ENCODE measurements at regions not wholly inside any gene's neighbourhood (a gene's known extent, or its start where the extent isn't known, plus 50 kb on each side); places are given as distances from the start of the nearest gene placed in this dataset.
"Not testable (repeated sequence)": the region's sequence is repeated elsewhere in the genome, so short reads cannot be mapped to it uniquely, and the experiment has no call there.

DNA sequence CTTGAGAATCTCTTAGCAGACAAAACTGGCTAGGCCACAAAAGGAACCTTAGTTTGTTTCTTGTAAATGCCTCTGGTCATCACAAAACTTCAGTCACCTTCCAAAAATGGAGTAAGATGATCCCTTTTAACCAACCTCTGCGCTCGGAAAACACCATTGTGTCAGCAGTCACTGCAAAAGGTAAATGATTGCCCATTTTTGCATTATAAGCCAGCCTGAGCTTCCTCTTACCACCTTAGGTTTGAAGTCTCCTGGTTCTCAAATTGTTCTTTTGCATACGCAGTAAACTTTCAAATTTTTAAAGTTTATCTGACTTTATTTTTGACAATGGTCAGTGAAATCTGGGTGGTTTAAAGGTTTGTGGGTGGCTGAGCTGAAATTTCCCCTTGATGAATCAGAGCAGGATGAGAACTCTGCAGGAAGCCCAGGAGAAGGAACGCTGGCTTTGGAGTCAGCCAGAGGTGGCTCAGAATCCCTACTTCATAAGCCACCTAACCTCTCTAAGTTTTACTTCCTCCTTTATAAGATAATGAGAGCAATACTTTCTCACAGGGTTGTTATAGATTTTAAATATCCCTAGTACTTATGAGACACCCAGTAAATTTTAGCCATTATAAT lies 131.4 kb downstream of the MED10 start:
- no peaks in the 10 kb centered on the region; the same call in 1 of the 2 replicates for H3K27me3 ChIP-seq (replicated peaks; ENCODE audit: control insufficient read depth, insufficient read depth, low read length)
- no peak overlapping the region for H3K4me3 ChIP-seq (replicated peaks; ENCODE audit: low read depth, low read length)
- no peak for TF ChIP-seq CTCF (IDR thresholded peaks at IDR 0.05; ENCODE audit: insufficient read depth, low read length, poor library complexity, severe bottlenecking)
- H3K36me3 ChIP-seq (ENCODE audit: control insufficient read depth, insufficient read depth, low read length): no peaks in the 10 kb centered on the region
- no peak for DNase-seq (ENCODE audit: extremely low read depth, insufficient read length)

DNA sequence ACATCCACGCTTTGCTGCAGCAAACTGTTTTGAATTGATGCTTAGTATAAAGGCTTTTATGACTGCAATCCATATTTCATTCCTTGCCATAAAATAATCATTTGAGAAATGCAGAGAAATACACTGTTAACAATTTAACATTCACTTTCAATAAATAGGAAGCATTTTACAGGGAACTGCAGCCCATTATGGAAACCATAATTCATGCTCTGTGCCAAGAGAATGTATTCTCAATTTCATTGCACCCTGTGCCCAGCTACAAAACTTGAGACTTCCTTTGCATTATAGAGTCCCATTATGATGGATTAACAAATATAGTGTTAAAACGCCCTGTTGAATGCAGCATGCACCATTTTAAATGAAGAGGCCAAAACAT lies 134.0 kb downstream of the MED10 start:
- no peak for TF ChIP-seq CTCF (IDR thresholded peaks at IDR 0.05; ENCODE audit: insufficient read depth, low read length, poor library complexity, severe bottlenecking)
- no peak for DNase-seq (ENCODE audit: extremely low read depth, insufficient read length)
- no peaks in the 10 kb centered on the region for H3K36me3 ChIP-seq (ENCODE audit: control insufficient read depth, insufficient read depth, low read length)
- H3K4me3 ChIP-seq (replicated peaks; ENCODE audit: low read depth, low read length): no peak overlapping the region
- no peaks in the 10 kb centered on the region for H3K27me3 ChIP-seq (replicated peaks; ENCODE audit: control insufficient read depth, insufficient read depth, low read length)

DNA sequence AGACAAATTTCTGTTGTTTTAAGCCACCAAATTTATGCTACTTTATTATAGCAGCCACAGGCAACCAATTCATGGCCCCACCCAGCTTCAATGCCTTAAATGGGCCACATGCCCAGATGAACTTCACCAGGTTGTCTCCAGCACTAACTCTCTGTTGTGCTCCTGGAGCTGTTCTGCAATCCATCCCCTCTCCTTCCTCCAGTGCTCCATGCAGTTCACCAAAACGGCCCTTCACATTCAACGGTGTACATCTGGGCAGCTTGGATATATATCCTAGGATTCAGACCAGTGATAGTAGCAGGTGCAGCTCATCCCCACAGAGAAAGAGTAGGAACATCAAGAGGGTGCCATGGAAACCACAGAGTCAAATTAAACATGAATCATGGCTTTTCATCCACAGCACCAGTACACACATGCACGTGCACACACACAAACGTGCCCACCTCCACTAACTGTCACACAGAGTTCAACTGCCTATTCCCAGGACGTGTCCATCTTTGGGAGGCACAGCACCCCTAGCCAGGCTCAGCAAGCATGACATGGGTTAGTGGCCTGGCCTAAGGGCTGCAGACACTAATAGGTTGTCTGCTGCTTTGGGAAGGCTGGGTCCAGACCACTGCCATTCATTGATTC lies 134.5 kb downstream of the MED10 start:
- Histone ChIP-seq H3K36me3 (ENCODE audit: control insufficient read depth, insufficient read depth, low read length) (no peaks in the 10 kb centered on the region), H3K27me3 (replicated peaks; ENCODE audit: control insufficient read depth, insufficient read depth, low read length) (no peaks in the 10 kb centered on the region), H3K4me3 (replicated peaks; ENCODE audit: low read depth, low read length) (no peak overlapping the region)
- TF ChIP-seq CTCF (IDR thresholded peaks at IDR 0.05; ENCODE audit: insufficient read depth, low read length, poor library complexity, severe bottlenecking): no peak
- no peak for DNase-seq (ENCODE audit: extremely low read depth, insufficient read length)

GRCh38 chr5:6241056-6241455 lies 137.3 kb downstream of the MED10 start:
- DNase-seq (ENCODE audit: extremely low read depth, insufficient read length); H3K36me3 ChIP-seq (ENCODE audit: control insufficient read depth, insufficient read depth, low read length); H3K27me3 ChIP-seq (replicated peaks; ENCODE audit: control insufficient read depth, insufficient read depth, low read length); H3K4me3 ChIP-seq (replicated peaks; ENCODE audit: low read depth, low read length): not testable (repeated sequence)

DNA sequence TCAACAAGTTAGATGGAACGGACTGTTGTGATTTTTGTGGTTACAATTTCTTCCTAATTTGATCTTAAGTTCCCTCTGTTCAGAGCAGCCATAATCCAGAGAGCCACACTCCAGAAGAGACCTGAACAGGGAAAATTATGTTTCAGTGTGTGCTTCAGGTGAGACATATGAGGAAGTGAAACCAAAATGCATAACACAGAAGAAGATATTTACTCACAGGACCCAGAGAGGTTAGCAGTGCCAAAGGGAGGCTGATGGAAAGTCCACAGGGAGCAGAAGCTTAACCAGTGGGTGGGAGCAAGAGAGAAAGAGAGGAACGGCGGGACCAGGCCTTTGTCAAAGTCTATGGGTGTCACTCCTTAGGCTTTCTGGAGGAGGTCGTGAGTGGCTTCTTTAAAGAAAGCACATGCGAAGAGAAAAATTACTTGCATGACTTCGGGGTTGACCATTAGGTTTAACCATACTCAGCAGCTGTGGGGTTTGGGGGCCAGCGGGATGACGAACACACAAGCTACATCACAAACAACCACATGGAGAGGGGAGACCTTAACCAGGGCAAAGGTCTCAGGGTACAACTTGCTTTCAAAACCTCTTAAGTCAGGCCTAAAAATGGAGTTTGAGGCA lies 141.4 kb downstream of the MED10 start:
- H3K36me3 ChIP-seq (ENCODE audit: control insufficient read depth, insufficient read depth, low read length): no peaks in the 10 kb centered on the region
- no peak for DNase-seq (ENCODE audit: extremely low read depth, insufficient read length)
- H3K27me3 ChIP-seq (replicated peaks; ENCODE audit: control insufficient read depth, insufficient read depth, low read length): no peaks in the 10 kb centered on the region
- TF ChIP-seq CTCF (IDR thresholded peaks at IDR 0.05; ENCODE audit: insufficient read depth, low read length, poor library complexity, severe bottlenecking): no peak
- H3K4me3 ChIP-seq (replicated peaks; ENCODE audit: low read depth, low read length): no peak overlapping the region

DNA sequence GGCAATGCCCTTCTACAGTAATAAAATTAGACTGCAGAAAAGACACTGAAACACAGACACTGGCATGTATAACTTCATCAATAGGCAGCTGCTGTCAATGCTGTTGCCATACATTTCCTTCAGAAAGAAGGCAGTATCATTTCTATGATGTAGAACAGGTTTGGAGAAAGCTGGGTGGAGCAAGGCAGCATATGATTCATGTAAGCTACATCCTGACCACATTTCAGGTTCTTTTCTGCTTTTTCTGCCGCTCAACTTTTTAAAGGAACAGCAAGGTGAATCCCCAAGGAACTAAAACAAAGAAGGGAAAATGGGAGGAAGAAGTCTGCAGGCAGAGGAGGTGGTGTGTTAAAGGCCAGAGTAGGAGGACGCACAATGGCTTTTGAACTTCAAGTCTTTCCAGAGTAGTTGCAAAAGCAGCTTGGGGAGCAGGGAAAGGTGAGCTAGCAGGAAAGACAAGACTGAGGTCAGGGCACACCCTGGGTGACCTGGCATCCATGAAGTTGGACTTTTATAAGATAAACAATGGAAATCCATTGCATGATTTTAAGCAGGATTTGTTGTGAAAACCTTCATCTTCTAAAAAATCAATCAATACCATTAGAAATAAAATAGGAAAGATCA lies 142.1 kb downstream of the MED10 start:
- no peak for DNase-seq (ENCODE audit: extremely low read depth, insufficient read length)
- Histone ChIP-seq H3K36me3 (ENCODE audit: control insufficient read depth, insufficient read depth, low read length) (no peaks in the 10 kb centered on the region), H3K4me3 (replicated peaks; ENCODE audit: low read depth, low read length) (no peak overlapping the region), H3K27me3 (replicated peaks; ENCODE audit: control insufficient read depth, insufficient read depth, low read length) (no peaks in the 10 kb centered on the region)
- TF ChIP-seq CTCF (IDR thresholded peaks at IDR 0.05; ENCODE audit: insufficient read depth, low read length, poor library complexity, severe bottlenecking): no peak
